ENCODE measurements at regions not wholly inside any gene's neighbourhood (a gene's known extent, or its start where the extent isn't known, plus 50 kb on each side); places are given as distances from the start of the nearest gene placed in this dataset.

GRCh38 chr12:86379337-86379736, 123.1 kb upstream of the MGAT4C start:
- Histone ChIP-seq H3K27ac (ENCODE audit: low read length, poor library complexity, severe bottlenecking) (no peak overlapping the region), H2AFZ (ENCODE audit: low read depth, low read length) (no peak overlapping the region), H2AK5ac (ENCODE audit: low read length, severe bottlenecking) (no peak overlapping the region), H3K9me3 (ENCODE audit: control insufficient read depth, low read length) (peaks cover 3% of the 10 kb centered on the region), H2BK5ac (ENCODE audit: low read depth, low read length, poor library complexity, severe bottlenecking) (no peak overlapping the region), H3K4me2 (ENCODE audit: low read length, poor library complexity, severe bottlenecking) (no peak overlapping the region), H2BK12ac (ENCODE audit: low read length in 2 of 2) (no peak overlapping the region), H3K14ac (ENCODE audit: low read length in 2 of 2) (no peak overlapping the region), H3K4me3 (ENCODE audit: insufficient read depth in 1 of 2, low read depth in 1 of 2, low read length in 2 of 2) (no peak overlapping the region), H3K4me1 (ENCODE audit: control insufficient read depth, insufficient read depth, low read depth, low read length) (no peaks in the 10 kb centered on the region), H3K79me1 (replicated peaks; ENCODE audit: low read length, poor library complexity, severe bottlenecking) (no peaks in the 10 kb centered on the region), H2BK15ac (ENCODE audit: low read depth, poor library complexity, severe bottlenecking) (no peak overlapping the region), H3K23ac (ENCODE audit: low read length in 2 of 2) (no peak overlapping the region), H4K8ac (ENCODE audit: low read length) (no peak overlapping the region), H3K9ac (ENCODE audit: low read length) (no peak overlapping the region), H3K4ac (ENCODE audit: low read depth in 1 of 2, low read length in 2 of 2) (no peak overlapping the region), H3K18ac (ENCODE audit: low read depth in 1 of 2, low read length in 2 of 2) (no peak overlapping the region), H4K91ac (ENCODE audit: low read length) (no peak overlapping the region), H3K27me3 (ENCODE audit: control insufficient read depth in 1 of 2, insufficient read depth in 1 of 2, low read length in 2 of 2) (no peaks in the 10 kb centered on the region), H3K36me3 (ENCODE audit: control insufficient read depth in 1 of 2, insufficient read depth in 2 of 2, low read depth in 1 of 2, low read length in 2 of 2) (no peaks in the 10 kb centered on the region), H2BK120ac (ENCODE audit: low read depth, low read length) (no peak overlapping the region)
- no peak for DNase-seq
- WGBS: no CpG with 5 or more reads among the region's 1 CpG

- no peak overlapping the region for H3K27ac ChIP-seq (ENCODE audit: low read length, poor library complexity, severe bottlenecking)
- no peak overlapping the region for H3K4ac ChIP-seq (ENCODE audit: low read depth in 1 of 2, low read length in 2 of 2)
- H3K14ac ChIP-seq (ENCODE audit: low read length in 2 of 2): no peak overlapping the region
- no peak overlapping the region for H4K91ac ChIP-seq (ENCODE audit: low read length)
- no peaks in the 10 kb centered on the region for H3K4me1 ChIP-seq (ENCODE audit: control insufficient read depth, insufficient read depth, low read depth, low read length)
- H2BK12ac ChIP-seq (ENCODE audit: low read length in 2 of 2): no peak overlapping the region
- no peaks in the 10 kb centered on the region for H3K79me1 ChIP-seq (replicated peaks; ENCODE audit: low read length, poor library complexity, severe bottlenecking)
- no peak overlapping the region for H3K4me2 ChIP-seq (ENCODE audit: low read length, poor library complexity, severe bottlenecking)
- no peak overlapping the region for H4K8ac ChIP-seq (ENCODE audit: low read length)
- H3K36me3 ChIP-seq (ENCODE audit: control insufficient read depth in 1 of 2, insufficient read depth in 2 of 2, low read depth in 1 of 2, low read length in 2 of 2): no peaks in the 10 kb centered on the region
- H3K9ac ChIP-seq (ENCODE audit: low read length): no peak overlapping the region
- 0% methylated on average over 1 of the region's 2 CpGs for WGBS
- no peaks in the 10 kb centered on the region for H3K9me3 ChIP-seq (ENCODE audit: control insufficient read depth, low read length)
- no peak for DNase-seq
- H3K23ac ChIP-seq (ENCODE audit: low read length in 2 of 2): no peak overlapping the region
- H3K4me3 ChIP-seq (ENCODE audit: insufficient read depth in 1 of 2, low read depth in 1 of 2, low read length in 2 of 2): no peak overlapping the region
- no peak overlapping the region for H2BK120ac ChIP-seq (ENCODE audit: low read depth, low read length)
- H3K18ac ChIP-seq (ENCODE audit: low read depth in 1 of 2, low read length in 2 of 2): no peak overlapping the region
- no peak overlapping the region for H2BK15ac ChIP-seq (ENCODE audit: low read depth, poor library complexity, severe bottlenecking)
- no peak overlapping the region for H2AFZ ChIP-seq (ENCODE audit: low read depth, low read length)
- H2BK5ac ChIP-seq (ENCODE audit: low read depth, low read length, poor library complexity, severe bottlenecking): no peak overlapping the region
- H3K27me3 ChIP-seq (ENCODE audit: control insufficient read depth in 1 of 2, insufficient read depth in 1 of 2, low read length in 2 of 2): no peaks in the 10 kb centered on the region
- no peak overlapping the region for H2AK5ac ChIP-seq (ENCODE audit: low read length, severe bottlenecking)
These were observed 119.9 kb upstream of the MGAT4C start for GRCh38 chr12:86376052-86376451.

GRCh38 chr12:86373813-86374212, 117.6 kb upstream of the MGAT4C start:
- H2BK5ac ChIP-seq (ENCODE audit: low read depth, low read length, poor library complexity, severe bottlenecking): no peak overlapping the region
- H3K9me3 ChIP-seq (ENCODE audit: control insufficient read depth, low read length): no peaks in the 10 kb centered on the region
- H3K4me3 ChIP-seq (ENCODE audit: insufficient read depth in 1 of 2, low read depth in 1 of 2, low read length in 2 of 2): no peak overlapping the region
- H2AFZ ChIP-seq (ENCODE audit: low read depth, low read length): no peak overlapping the region
- H4K8ac ChIP-seq (ENCODE audit: low read length): no peak overlapping the region
- H3K23ac ChIP-seq (ENCODE audit: low read length in 2 of 2): no peak overlapping the region
- no peaks in the 10 kb centered on the region for H3K4me1 ChIP-seq (ENCODE audit: control insufficient read depth, insufficient read depth, low read depth, low read length)
- H3K27ac ChIP-seq (ENCODE audit: low read length, poor library complexity, severe bottlenecking): no peak overlapping the region
- 95% methylated on average over 1 of the region's 1 CpG for WGBS
- H3K27me3 ChIP-seq (ENCODE audit: control insufficient read depth in 1 of 2, insufficient read depth in 1 of 2, low read length in 2 of 2): no peaks in the 10 kb centered on the region
- H3K9ac ChIP-seq (ENCODE audit: low read length): no peak overlapping the region
- H2BK12ac ChIP-seq (ENCODE audit: low read length in 2 of 2): no peak overlapping the region
- no peak for DNase-seq
- H2BK15ac ChIP-seq (ENCODE audit: low read depth, poor library complexity, severe bottlenecking): no peak overlapping the region
- H4K91ac ChIP-seq (ENCODE audit: low read length): no peak overlapping the region
- H3K36me3 ChIP-seq (ENCODE audit: control insufficient read depth in 1 of 2, insufficient read depth in 2 of 2, low read depth in 1 of 2, low read length in 2 of 2): no peaks in the 10 kb centered on the region
- H3K18ac ChIP-seq (ENCODE audit: low read depth in 1 of 2, low read length in 2 of 2): no peak overlapping the region
- no peak overlapping the region for H3K4ac ChIP-seq (ENCODE audit: low read depth in 1 of 2, low read length in 2 of 2)
- H2AK5ac ChIP-seq (ENCODE audit: low read length, severe bottlenecking): no peak overlapping the region
- no peak overlapping the region for H2BK120ac ChIP-seq (ENCODE audit: low read depth, low read length)
- H3K79me1 ChIP-seq (replicated peaks; ENCODE audit: low read length, poor library complexity, severe bottlenecking): no peaks in the 10 kb centered on the region
- no peak overlapping the region for H3K14ac ChIP-seq (ENCODE audit: low read length in 2 of 2)
- no peak overlapping the region for H3K4me2 ChIP-seq (ENCODE audit: low read length, poor library complexity, severe bottlenecking)

GRCh38 chr12:86367137-86367536, 110.9 kb upstream of the MGAT4C start:
- Histone ChIP-seq H3K18ac (ENCODE audit: low read depth in 1 of 2, low read length in 2 of 2) (peak overlapping the region in 1 of 2 experiments; percentile 21), H3K79me1 (replicated peaks; ENCODE audit: low read length, poor library complexity, severe bottlenecking) (no peaks in the 10 kb centered on the region), H2BK5ac (ENCODE audit: low read depth, low read length, poor library complexity, severe bottlenecking) (no peak overlapping the region), H2BK120ac (ENCODE audit: low read depth, low read length) (peak overlapping the region; percentile 73), H3K36me3 (ENCODE audit: control insufficient read depth in 1 of 2, insufficient read depth in 2 of 2, low read depth in 1 of 2, low read length in 2 of 2) (no peaks in the 10 kb centered on the region), H2AK5ac (ENCODE audit: low read length, severe bottlenecking) (no peak overlapping the region), H3K14ac (ENCODE audit: low read length in 2 of 2) (no peak overlapping the region), H2BK15ac (ENCODE audit: low read depth, poor library complexity, severe bottlenecking) (peak overlapping the region; percentile 7), H3K4me1 (ENCODE audit: control insufficient read depth, insufficient read depth, low read depth, low read length) (no peaks in the 10 kb centered on the region), H3K27ac (ENCODE audit: low read length, poor library complexity, severe bottlenecking) (no peak overlapping the region), H4K91ac (ENCODE audit: low read length) (no peak overlapping the region), H4K8ac (ENCODE audit: low read length) (peak overlapping the region; percentile 37), H3K9me3 (ENCODE audit: control insufficient read depth, low read length) (no peaks in the 10 kb centered on the region), H3K27me3 (ENCODE audit: control insufficient read depth in 1 of 2, insufficient read depth in 1 of 2, low read length in 2 of 2) (no peaks in the 10 kb centered on the region), H2BK12ac (ENCODE audit: low read length in 2 of 2) (no peak overlapping the region), H2AFZ (ENCODE audit: low read depth, low read length) (no peak overlapping the region), H3K23ac (ENCODE audit: low read length in 2 of 2) (no peak overlapping the region), H3K4ac (ENCODE audit: low read depth in 1 of 2, low read length in 2 of 2) (no peak overlapping the region), H3K9ac (ENCODE audit: low read length) (no peak overlapping the region), H3K4me3 (ENCODE audit: insufficient read depth in 1 of 2, low read depth in 1 of 2, low read length in 2 of 2) (no peak overlapping the region), H3K4me2 (ENCODE audit: low read length, poor library complexity, severe bottlenecking) (no peak overlapping the region)
- DNase-seq: peak; percentile 6
- 70% methylated on average over 1 of the region's 2 CpGs for WGBS

Data from mesenchymal stem cell (in vitro differentiated cells and primary cell).